Kidney epithelial cell (primary cell): ENCODE measurements at regions not wholly inside any gene's neighbourhood (a gene's known extent, or its start where the extent isn't known, plus 50 kb on each side); places are given as distances from the start of the nearest gene placed in this dataset.
"Not testable (repeated sequence)": the region's sequence is repeated elsewhere in the genome, so short reads cannot be mapped to it uniquely, and the experiment has no call there.

Source experiments
- DNase-seq: peaks from one replicate; pipeline ENCODE4 v3.0.0-alpha.2; 2010; ENCODE audit warnings: low read depth
- H3K27me3 ChIP-seq: 2 replicates; pipeline ENCODE4 v1.6.0; 2011; ENCODE audit warnings: low read length; ENCODE audit not compliant: control insufficient read depth, insufficient read depth
- H3K36me3 ChIP-seq: 2 replicates; pipeline ENCODE4 v1.5.1; 2011; ENCODE audit warnings: low read length; ENCODE audit not compliant: control insufficient read depth, insufficient read depth
- H3K4me3 ChIP-seq: 2 replicates; pipeline ENCODE4 v1.5.1; 2011; ENCODE audit warnings: low read depth, mild to moderate bottlenecking, control low read depth, low read length
- CTCF ChIP-seq: IDR thresholded peaks from 2 replicates; pipeline ENCODE4 v1.5.1; 2011; ENCODE audit warnings: mild to moderate bottlenecking, moderate library complexity, low read length, control low read depth, inconsistent platforms; ENCODE audit not compliant: insufficient read depth, poor library complexity, severe bottlenecking

- Histone ChIP-seq H3K36me3 (no peaks in the 10 kb centered on the region), H3K4me3 (no peak overlapping the region), H3K27me3 (no peaks in the 10 kb centered on the region)
- no peak for TF ChIP-seq CTCF
- no peak for DNase-seq
These were observed 207.7 kb upstream of the SDK2 start for GRCh38 chr17:73851921-73852320.

DNA sequence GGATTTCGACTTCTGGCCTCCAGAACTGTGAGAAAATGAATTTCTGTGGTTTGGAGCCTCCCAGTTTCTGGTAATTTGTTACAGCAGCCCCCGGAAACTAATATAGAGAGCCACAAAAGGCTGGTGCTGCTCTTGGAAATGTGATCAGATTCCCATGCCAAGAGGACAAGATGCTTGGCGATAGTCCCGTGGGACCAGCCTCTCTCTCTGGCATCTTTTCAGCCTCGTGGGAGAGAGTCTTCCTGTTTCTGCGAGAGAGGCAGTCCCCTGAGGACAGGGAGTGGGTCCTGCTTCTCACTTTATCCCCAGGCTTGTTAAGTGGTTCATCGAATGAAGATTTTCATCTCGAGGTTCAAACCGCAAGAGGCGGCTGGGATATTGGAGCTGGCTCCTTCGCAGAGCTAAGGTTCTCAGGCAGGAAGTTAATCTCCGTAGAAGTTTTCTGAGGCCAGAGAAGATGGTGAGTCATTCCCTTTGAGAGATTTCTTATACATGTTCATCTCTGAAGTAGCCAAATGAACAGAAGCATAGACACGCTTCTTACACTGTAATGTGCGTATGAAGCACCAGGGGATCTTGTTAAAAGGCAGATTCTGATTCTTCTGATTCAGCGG lies 211.6 kb upstream of the SDK2 start:
- H3K27me3 ChIP-seq: no peaks in the 10 kb centered on the region
- H3K4me3 ChIP-seq: no peak overlapping the region
- DNase-seq: no peak
- no peaks in the 10 kb centered on the region for H3K36me3 ChIP-seq
- no peak for TF ChIP-seq CTCF

DNA sequence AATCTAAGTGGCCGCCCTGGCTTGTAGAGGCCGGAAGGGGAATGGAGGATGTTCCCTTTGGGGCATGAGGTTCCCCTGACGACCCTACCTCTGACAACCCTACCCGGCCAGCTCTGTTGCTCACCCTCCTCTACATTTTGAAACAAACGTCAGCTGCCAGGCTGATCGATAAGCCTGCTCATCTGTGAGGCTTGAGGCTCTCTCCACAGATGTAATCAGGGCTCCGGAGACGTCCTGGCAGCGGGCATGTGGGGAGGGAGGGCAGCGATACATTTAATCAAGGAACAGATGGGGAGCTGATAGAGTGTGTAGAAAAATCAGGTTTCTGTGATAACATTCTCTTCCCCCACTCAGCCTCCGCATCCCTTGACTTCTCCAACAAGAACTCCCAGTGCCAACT lies 212.3 kb upstream of the SDK2 start:
- DNase-seq: no peak
- TF ChIP-seq CTCF: no peak
- Histone ChIP-seq H3K36me3 (no peaks in the 10 kb centered on the region), H3K27me3 (no peaks in the 10 kb centered on the region), H3K4me3 (no peak overlapping the region)

GRCh38 chr17:73859439-73860008 lies 215.3 kb upstream of the SDK2 start:
- H3K36me3 ChIP-seq, DNase-seq, H3K27me3 ChIP-seq, H3K4me3 ChIP-seq: not testable (repeated sequence)

DNA sequence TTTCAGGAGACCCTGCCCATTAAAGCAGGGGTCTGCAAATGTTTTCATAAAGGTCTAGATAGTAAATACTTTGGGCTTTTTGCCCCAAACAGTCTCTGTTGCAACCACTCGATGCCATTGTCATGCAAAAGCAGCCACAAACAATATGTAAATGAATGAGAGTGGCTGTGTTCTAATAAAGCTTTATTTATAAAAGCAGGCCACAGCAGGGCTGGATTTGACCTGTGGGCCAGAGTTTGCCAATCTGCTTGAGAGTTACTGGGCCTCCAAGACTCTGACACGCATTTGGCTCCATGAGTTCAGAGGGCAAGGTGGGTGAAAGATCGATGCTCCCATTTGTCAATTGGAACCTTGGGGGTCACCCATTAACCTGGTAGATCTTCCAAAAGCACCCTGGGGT lies 217.3 kb upstream of the SDK2 start:
- Histone ChIP-seq H3K36me3 (no peaks in the 10 kb centered on the region), H3K27me3 (no peaks in the 10 kb centered on the region), H3K4me3 (no peak overlapping the region)
- TF ChIP-seq CTCF: no peak
- DNase-seq: no peak

GRCh38 chr17:73863761-73864535 lies 219.7 kb upstream of the SDK2 start:
- Histone ChIP-seq H3K27me3 (no peaks in the 10 kb centered on the region), H3K4me3 (no peak overlapping the region), H3K36me3 (no peaks in the 10 kb centered on the region)
- no peak for TF ChIP-seq CTCF
- DNase-seq: no peak
